PC-3 (cell line): ENCODE measurements at regions not wholly inside any gene's neighbourhood (a gene's known extent, or its start where the extent isn't known, plus 50 kb on each side); places are given as distances from the start of the nearest gene placed in this dataset.

Experiments used
- EZH2 ChIP-seq: fragments of 300-600 bp; sonication (generic); IDR thresholded peaks from one replicate; pipeline ENCODE4 v1.6.1; 2017; ENCODE audit warnings: antibody characterized with exemption, mild to moderate bottlenecking, low read length; ENCODE audit not compliant: unreplicated experiment
- EZH2phosphoT487 ChIP-seq: fragments of 300-600 bp; sonication (generic); IDR thresholded peaks from 2 replicates; pipeline ENCODE4 v1.6.1; 2018; ENCODE audit warnings: mild to moderate bottlenecking, antibody characterized with exemption, low read length, borderline replicate concordance
- TF ChIP-seq, protein P1 (sequence below): fragments of 300-600 bp; sonication (generic); conservative IDR thresholded peaks from 2 replicates; pipeline ENCODE4 v1.5.1; 2017; ENCODE audit warnings: antibody characterized with exemption, low read depth, mild to moderate bottlenecking, low read length

DNA sequence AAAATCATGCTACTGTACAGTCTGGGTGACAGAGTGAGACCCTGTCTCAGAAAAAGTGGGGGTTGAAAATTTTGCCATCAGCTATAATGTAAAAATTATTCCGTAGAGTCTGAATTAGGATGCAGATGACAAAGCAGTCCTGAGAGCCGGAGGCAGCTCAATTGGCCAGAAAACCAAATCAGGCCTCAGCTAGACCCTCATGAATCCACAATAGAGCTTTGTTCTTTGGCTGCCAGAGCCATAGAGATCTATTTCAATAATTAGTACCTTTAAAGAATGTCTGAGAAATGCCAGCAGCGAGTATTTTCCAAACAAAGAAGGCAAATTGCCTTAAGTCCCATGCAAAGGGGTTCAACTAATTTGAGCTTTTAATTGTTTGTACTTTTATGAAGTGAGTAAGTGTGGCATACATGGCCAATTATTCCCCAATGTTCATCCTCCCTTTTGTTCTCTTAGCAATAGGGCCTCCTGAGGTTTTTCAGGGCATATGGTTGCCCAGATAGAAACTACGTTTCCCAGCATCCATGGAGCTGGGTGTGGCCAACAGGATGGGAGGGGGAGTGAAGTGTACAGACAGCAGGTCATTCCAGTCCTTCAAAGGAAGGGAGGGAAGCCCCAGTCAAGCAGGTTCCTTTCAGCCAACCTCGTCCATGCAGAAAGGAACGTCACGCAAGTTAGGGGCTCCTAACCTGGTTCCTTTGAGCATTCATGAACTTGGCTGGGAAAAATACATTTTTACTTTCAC lies 211.3 kb upstream of the APCDD1 start:
- TF ChIP-seq, protein P1, sequence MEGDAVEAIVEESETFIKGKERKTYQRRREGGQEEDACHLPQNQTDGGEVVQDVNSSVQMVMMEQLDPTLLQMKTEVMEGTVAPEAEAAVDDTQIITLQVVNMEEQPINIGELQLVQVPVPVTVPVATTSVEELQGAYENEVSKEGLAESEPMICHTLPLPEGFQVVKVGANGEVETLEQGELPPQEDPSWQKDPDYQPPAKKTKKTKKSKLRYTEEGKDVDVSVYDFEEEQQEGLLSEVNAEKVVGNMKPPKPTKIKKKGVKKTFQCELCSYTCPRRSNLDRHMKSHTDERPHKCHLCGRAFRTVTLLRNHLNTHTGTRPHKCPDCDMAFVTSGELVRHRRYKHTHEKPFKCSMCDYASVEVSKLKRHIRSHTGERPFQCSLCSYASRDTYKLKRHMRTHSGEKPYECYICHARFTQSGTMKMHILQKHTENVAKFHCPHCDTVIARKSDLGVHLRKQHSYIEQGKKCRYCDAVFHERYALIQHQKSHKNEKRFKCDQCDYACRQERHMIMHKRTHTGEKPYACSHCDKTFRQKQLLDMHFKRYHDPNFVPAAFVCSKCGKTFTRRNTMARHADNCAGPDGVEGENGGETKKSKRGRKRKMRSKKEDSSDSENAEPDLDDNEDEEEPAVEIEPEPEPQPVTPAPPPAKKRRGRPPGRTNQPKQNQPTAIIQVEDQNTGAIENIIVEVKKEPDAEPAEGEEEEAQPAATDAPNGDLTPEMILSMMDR, result no peak
- TF ChIP-seq EZH2 (no peak), EZH2phosphoT487 (no peak)
